ENCODE measurements at regions not wholly inside any gene's neighbourhood (a gene's known extent, or its start where the extent isn't known, plus 50 kb on each side); places are given as distances from the start of the nearest gene placed in this dataset.

GRCh38 chr21:45344576-45344975 lies 56.9 kb upstream of the POFUT2 start:
- ATAC-seq (ENCODE audit: low read depth), result no peak
- dilution Hi-C loops (cut with HindIII; ENCODE audit: low sequenced_read_pairs, unreplicated experiment), result no loop called here
- CTCF ChIA-PET, result no interaction called here

More at GRCh38 chr21:45344576-45344975, 56.9 kb upstream of the POFUT2 start:
- H2BK15ac ChIP-seq (ENCODE audit: low read depth, low read length), result no peak overlapping the region
- no peak overlapping the region for H3K18ac ChIP-seq (ENCODE audit: low read depth, low read length)
- H3K56ac ChIP-seq (ENCODE audit: extremely low read depth, insufficient read depth, low read length), result no peak overlapping the region
- H3K9ac ChIP-seq (ENCODE audit: low read depth, low read length), result no peak overlapping the region
- no peak overlapping the region for H2AK5ac ChIP-seq (ENCODE audit: low read depth, low read length)
- H4K5ac ChIP-seq (ENCODE audit: low read depth, low read length), result no peak overlapping the region
- H3K23ac ChIP-seq (ENCODE audit: low read depth, low read length), result no peak overlapping the region
- no peak overlapping the region for H3K4ac ChIP-seq (ENCODE audit: low read depth, low read length)
- peaks cover 2% of the 10 kb centered on the region; the same call in 1 of the 2 replicates for H3K27me3 ChIP-seq (ENCODE audit: control insufficient read depth, insufficient read depth, low read length)
- H3K36me3 ChIP-seq (ENCODE audit: control insufficient read depth, insufficient read depth, low read length), result no peaks in the 10 kb centered on the region
- no peak overlapping the region for H3K4me3 ChIP-seq (ENCODE audit: insufficient read depth, low read depth, low read length)
- TF ChIP-seq MAZ (IDR thresholded peaks at IDR 0.05; ENCODE audit: borderline replicate concordance, low read depth, low read length), result no peak
- TF ChIP-seq MAFK (IDR thresholded peaks at IDR 0.05; ENCODE audit: low read depth, low read length), result no peak
- TF ChIP-seq RFX5 (IDR thresholded peaks at IDR 0.05; ENCODE audit: low read depth, low read length), result no peak
- no peak for TF ChIP-seq CTCF (conservative IDR thresholded peaks at IDR 0.05; ENCODE audit: low read depth, low read length)
- TF ChIP-seq BHLHE40 (IDR thresholded peaks at IDR 0.05; ENCODE audit: low read depth, low read length), result no peak
- no peak for TF ChIP-seq NFE2L2 (IDR thresholded peaks at IDR 0.05; ENCODE audit: low read depth, low read length)
- TF ChIP-seq SMC3 (IDR thresholded peaks at IDR 0.05; ENCODE audit: low read depth, low read length), result no peak
- no peak for TF ChIP-seq CHD1 (IDR thresholded peaks at IDR 0.05; ENCODE audit: low read depth, low read length)
- no peak for TF ChIP-seq RCOR1 (IDR thresholded peaks at IDR 0.05; ENCODE audit: insufficient replicate concordance, low read length)
- TF ChIP-seq USF2 (IDR thresholded peaks at IDR 0.05; ENCODE audit: low read depth, low read length), result no peak
- no peak for TF ChIP-seq ELK1 (IDR thresholded peaks at IDR 0.05; ENCODE audit: borderline replicate concordance, low read depth, low read length)
- no peak for TF ChIP-seq POLR2A (IDR thresholded peaks at IDR 0.05; ENCODE audit: low read depth, low read length)
- TF ChIP-seq RAD21 (IDR thresholded peaks at IDR 0.05; ENCODE audit: low read length), result no peak
- TF ChIP-seq CEBPB (IDR thresholded peaks at IDR 0.05; ENCODE audit: low read depth, low read length), result no peak
- no peak for TF ChIP-seq FOS (IDR thresholded peaks at IDR 0.05; ENCODE audit: low read depth, low read length)
- no peak for TF ChIP-seq MXI1 (IDR thresholded peaks at IDR 0.05; ENCODE audit: borderline replicate concordance, low read depth, low read length)
- H3K9me1 ChIP-seq (ENCODE audit: insufficient read depth, low read length), result 0 out of 2 replicates have a peak, but pooled peaks cover 2% of the 10 kb centered on the region
- in situ Hi-C loops (cut with MboI; ENCODE audit: low sequenced_read_pairs) (no loop called here), intact Hi-C loops (cut with micrococcal nuclease) (no loop called here)
- no peaks in the 10 kb centered on the region for H3K79me1 ChIP-seq (ENCODE audit: low read depth in 1 of 2, low read length in 2 of 2)
- H2AFZ ChIP-seq (replicated peaks; ENCODE audit: low read length, poor library complexity), result peak overlapping the region; percentile 19
- POLR2A ChIA-PET (ENCODE audit: unreplicated experiment), result no interaction called here
- no TSS peak for BruUV-seq (replicated peaks)
- no peak overlapping the region for H2BK20ac ChIP-seq (ENCODE audit: low read depth, low read length)
- no peak overlapping the region for H3K14ac ChIP-seq (replicated peaks; ENCODE audit: low read depth, low read length)
- no peak for DNase-seq
- no peak overlapping the region for H3K4me2 ChIP-seq (ENCODE audit: low read depth, low read length)
- WGBS, 2 experiments (ENCODE audit: extremely low coverage in 2 of 2, insufficient read length in 1 of 2), result 86% methylated on average over 16 of the region's 21 CpGs; no CpG with 5 or more reads in 1 of the 2 experiments
- no peaks in the 10 kb centered on the region for H3K9me3 ChIP-seq (ENCODE audit: control insufficient read depth, insufficient read depth, low read length)
- no peak overlapping the region for H2BK120ac ChIP-seq (ENCODE audit: low read depth, low read length)
- peak overlapping the region; percentile 23 for H2AK9ac ChIP-seq (replicated peaks; ENCODE audit: low read depth, low read length, poor library complexity)
- H4K8ac ChIP-seq (ENCODE audit: low read depth in 2 of 2, low read length in 2 of 2), result no peak overlapping the region
- H3K27ac ChIP-seq (ENCODE audit: insufficient read depth, low read length), result no peak overlapping the region
- no peak overlapping the region for H2BK5ac ChIP-seq (ENCODE audit: low read depth, low read length, poor library complexity, severe bottlenecking)
- no peaks in the 10 kb centered on the region for H4K20me1 ChIP-seq (ENCODE audit: insufficient read depth, low read length)
- H3K4me1 ChIP-seq (ENCODE audit: control insufficient read depth, insufficient read depth, low read length), result peaks cover 2% of the 10 kb centered on the region; the same call in 1 of the 2 replicates
- H4K91ac ChIP-seq (ENCODE audit: insufficient read depth, low read depth, low read length), result no peak overlapping the region

Measured in IMR-90 (cell line).